Vagina (tissue), 2 donors: ENCODE measurements at regions not wholly inside any gene's neighbourhood (a gene's known extent, or its start where the extent isn't known, plus 50 kb on each side); places are given as distances from the start of the nearest gene placed in this dataset.

Source experiments
- CTCF ChIP-seq, 3 experiments: fragments of 450-650 bp in 2 of 3; fragments of 200-600 bp in 1 of 3; sonication (generic) in 1 of 3; IDR thresholded peaks; one replicate each; pipeline ENCODE4 v1.5.1; 2017 to 2019; ENCODE audit warnings: antibody characterized with exemption in 3 of 3, mild to moderate bottlenecking in 2 of 3, moderate library complexity in 2 of 3
- POLR2A ChIP-seq, 2 donors: fragments of 450-650 bp; IDR thresholded peaks; one replicate each; pipeline ENCODE4 v1.6.1; 2017; ENCODE audit warnings: antibody characterized with exemption in 2 of 2, mild to moderate bottlenecking in 2 of 2, moderate library complexity in 2 of 2
- POLR2AphosphoS5 ChIP-seq, 2 donors: sonication (generic); formaldehyde crosslinking; IDR thresholded peaks; one replicate each; pipeline ENCODE4 v1.9.0; 2017; ENCODE audit warnings: antibody characterized with exemption in 2 of 2, mild to moderate bottlenecking in 2 of 2, low read depth in 1 of 2; ENCODE audit not compliant: insufficient read depth in 1 of 2

DNA sequence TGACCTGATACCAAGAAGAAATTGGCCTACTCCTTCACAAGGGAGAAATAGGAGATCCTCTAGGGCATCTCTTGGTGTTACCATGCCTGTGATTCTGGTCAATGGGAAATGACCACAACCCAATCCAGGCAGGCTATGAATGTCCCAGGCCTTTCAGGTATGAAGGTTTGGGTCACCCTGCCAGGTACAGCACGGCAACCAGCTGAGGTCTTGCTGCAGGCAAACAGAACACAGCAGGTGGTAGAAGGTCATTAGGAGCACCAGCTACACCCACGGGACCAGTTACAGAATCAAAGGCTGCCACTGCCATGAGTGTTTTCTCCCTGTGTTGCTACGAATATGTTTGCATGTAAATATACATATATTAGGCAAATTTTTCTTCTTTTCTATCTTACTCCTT is 202.3 kb downstream of the ERMARD start:
- no peak for TF ChIP-seq POLR2A (IDR thresholded peaks at IDR 0.05)
- TF ChIP-seq CTCF (IDR thresholded peaks at IDR 0.05), result no peak
- TF ChIP-seq POLR2AphosphoS5 (IDR thresholded peaks at IDR 0.05; ENCODE audit: insufficient read depth in 1 of 2, low read depth in 1 of 2), result no peak
